Keratinocyte (primary cell): ENCODE measurements at regions not wholly inside any gene's neighbourhood (a gene's known extent, or its start where the extent isn't known, plus 50 kb on each side); places are given as distances from the start of the nearest gene placed in this dataset.

ENCODE experiments used
- DNase-seq: peaks from one replicate; pipeline ENCODE4 v3.0.0-alpha.2; 2011; ENCODE audit warnings: low read depth, missing footprints, low spot score
- FAIRE-seq: peaks from 2 replicates; lab custom pipeline; 2011; peaks lifted over from hg19 to GRCh38; lab: Jason Lieb, UNC
- H2AFZ ChIP-seq: 2 replicates; pipeline ENCODE4 v1.6.0; 2012; ENCODE audit warnings: low read length, control low read depth, inconsistent platforms; ENCODE audit not compliant: control insufficient read depth
- H3K27ac ChIP-seq: 2 replicates; pipeline ENCODE4 v1.5.1; 2011; ENCODE audit warnings: low read length; ENCODE audit not compliant: control insufficient read depth, insufficient read depth
- H3K27me3 ChIP-seq: 3 replicates; pipeline ENCODE4 v1.6.0; 2011; ENCODE audit warnings: low read length; ENCODE audit not compliant: control insufficient read depth, insufficient read depth; ENCODE audit errors: extremely low read depth
- H3K36me3 ChIP-seq, 2 experiments: 2 replicates in 1 of 2; 3 replicates in 1 of 2; pipeline ENCODE4 v1.5.1; 2011; ENCODE audit warnings: low read length in 2 of 2, mild to moderate bottlenecking in 1 of 2; ENCODE audit not compliant: control insufficient read depth in 2 of 2, insufficient read depth in 2 of 2; ENCODE audit errors: extremely low read depth in 1 of 2
- H3K4me1 ChIP-seq: 3 replicates; pipeline ENCODE4 v1.5.1; 2011; ENCODE audit warnings: low read length; ENCODE audit not compliant: control insufficient read depth, insufficient read depth; ENCODE audit errors: extremely low read depth
- H3K4me2 ChIP-seq: 3 replicates; pipeline ENCODE4 v1.6.0; 2011; ENCODE audit warnings: low read depth, low read length; ENCODE audit not compliant: control insufficient read depth, insufficient read depth; ENCODE audit errors: extremely low read depth
- H3K4me3 ChIP-seq, 3 experiments: fragments of 200-600 bp in 1 of 3; sonication (generic) in 1 of 3; 2 replicates in 2 of 3; 3 replicates in 1 of 3; pipeline ENCODE4 v1.5.1; 2011 to 2016; ENCODE audit warnings: low read length in 3 of 3, mild to moderate bottlenecking in 3 of 3, control low read depth in 2 of 3, inconsistent platforms in 1 of 3, low read depth in 1 of 3, mixed read lengths in 1 of 3, mixed run types in 1 of 3, moderate library complexity in 1 of 3; ENCODE audit not compliant: control insufficient read depth in 2 of 3, insufficient read depth in 2 of 3; ENCODE audit errors: extremely low read depth in 1 of 3
- H3K79me2 ChIP-seq: 2 replicates; pipeline ENCODE4 v1.6.0; 2012; ENCODE audit warnings: low read length; ENCODE audit not compliant: control insufficient read depth, insufficient read depth
- H3K9ac ChIP-seq: 3 replicates; pipeline ENCODE4 v1.6.0; 2011; ENCODE audit warnings: low read length; ENCODE audit not compliant: control insufficient read depth, insufficient read depth; ENCODE audit errors: extremely low read depth
- H3K9me1 ChIP-seq: 3 replicates; pipeline ENCODE4 v1.6.0; 2011; ENCODE audit warnings: low read length; ENCODE audit not compliant: control insufficient read depth, insufficient read depth; ENCODE audit errors: extremely low read depth
- H3K9me3 ChIP-seq: 2 replicates; pipeline ENCODE4 v1.5.1; 2012; ENCODE audit warnings: low read depth, low read length; ENCODE audit not compliant: control insufficient read depth
- H4K20me1 ChIP-seq: 3 replicates; pipeline ENCODE4 v1.6.0; 2011; ENCODE audit warnings: low read length; ENCODE audit not compliant: control insufficient read depth, insufficient read depth; ENCODE audit errors: extremely low read depth
- EZH2 ChIP-seq: IDR thresholded peaks from one replicate; pipeline ENCODE4 v1.6.1; 2012; ENCODE audit warnings: inconsistent platforms, mild to moderate bottlenecking, low read length, moderate library complexity
- dilution Hi-C: fragments of 300-500 bp; cut with MboI; formaldehyde crosslinking; loops from one replicate; pipeline ENCODE4 v1.7.0; 2020; ENCODE audit warnings: low sequenced_read_pairs; ENCODE audit not compliant: extremely low pct_ligation_motif_present
- TF ChIP-seq, protein P1 (sequence below), 3 experiments: IDR thresholded peaks in 1 of 3; conservative IDR thresholded peaks in 1 of 3; optimal IDR thresholded peaks in 1 of 3; 2 replicates in 2 of 3; 3 replicates in 1 of 3; pipeline versions ENCODE3 to v1.5.1; 2011; ENCODE audit warnings: low read length in 3 of 3, mild to moderate bottlenecking in 3 of 3, moderate library complexity in 2 of 3, control low read depth in 1 of 3, inconsistent platforms in 1 of 3; ENCODE audit not compliant: insufficient read depth in 2 of 3; ENCODE audit errors: extremely low read depth in 1 of 3

DNA sequence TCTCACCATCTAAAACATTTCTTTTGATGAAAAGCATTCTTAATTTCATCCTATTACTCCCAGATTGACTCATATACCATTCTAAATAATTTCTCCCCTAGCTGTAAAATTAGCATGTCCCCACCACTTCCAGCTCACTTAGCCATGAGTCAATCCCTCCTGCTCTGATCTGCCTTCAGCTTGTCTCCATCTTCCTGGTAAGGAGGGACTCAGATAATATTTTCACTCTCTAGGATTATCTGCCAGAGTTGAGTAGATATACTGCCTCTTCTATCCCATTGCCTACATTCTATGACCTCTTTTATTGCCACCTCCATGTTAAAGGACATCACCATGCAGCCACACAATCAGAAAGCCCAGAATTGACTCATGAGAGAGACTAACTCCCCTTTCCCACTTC is 348.8 kb upstream of the POU3F2 start:
- no peak overlapping the region for H3K4me3 ChIP-seq
- no peaks in the 10 kb centered on the region for H3K9me1 ChIP-seq
- H2AFZ ChIP-seq, result no peak overlapping the region
- H3K27me3 ChIP-seq, result no peaks in the 10 kb centered on the region
- H3K27ac ChIP-seq, result no peak overlapping the region
- H3K4me2 ChIP-seq, result no peak overlapping the region
- dilution Hi-C loops, result no loop called here
- H3K79me2 ChIP-seq, result no peaks in the 10 kb centered on the region
- no peaks in the 10 kb centered on the region for H3K4me1 ChIP-seq
- FAIRE-seq (no peak), DNase-seq (no peak)
- H3K9me3 ChIP-seq, result no peaks in the 10 kb centered on the region
- H3K9ac ChIP-seq, result no peak overlapping the region
- no peaks in the 10 kb centered on the region for H3K36me3 ChIP-seq
- H4K20me1 ChIP-seq, result no peaks in the 10 kb centered on the region
- TF ChIP-seq, protein P1, sequence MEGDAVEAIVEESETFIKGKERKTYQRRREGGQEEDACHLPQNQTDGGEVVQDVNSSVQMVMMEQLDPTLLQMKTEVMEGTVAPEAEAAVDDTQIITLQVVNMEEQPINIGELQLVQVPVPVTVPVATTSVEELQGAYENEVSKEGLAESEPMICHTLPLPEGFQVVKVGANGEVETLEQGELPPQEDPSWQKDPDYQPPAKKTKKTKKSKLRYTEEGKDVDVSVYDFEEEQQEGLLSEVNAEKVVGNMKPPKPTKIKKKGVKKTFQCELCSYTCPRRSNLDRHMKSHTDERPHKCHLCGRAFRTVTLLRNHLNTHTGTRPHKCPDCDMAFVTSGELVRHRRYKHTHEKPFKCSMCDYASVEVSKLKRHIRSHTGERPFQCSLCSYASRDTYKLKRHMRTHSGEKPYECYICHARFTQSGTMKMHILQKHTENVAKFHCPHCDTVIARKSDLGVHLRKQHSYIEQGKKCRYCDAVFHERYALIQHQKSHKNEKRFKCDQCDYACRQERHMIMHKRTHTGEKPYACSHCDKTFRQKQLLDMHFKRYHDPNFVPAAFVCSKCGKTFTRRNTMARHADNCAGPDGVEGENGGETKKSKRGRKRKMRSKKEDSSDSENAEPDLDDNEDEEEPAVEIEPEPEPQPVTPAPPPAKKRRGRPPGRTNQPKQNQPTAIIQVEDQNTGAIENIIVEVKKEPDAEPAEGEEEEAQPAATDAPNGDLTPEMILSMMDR (optimal IDR thresholded peaks at IDR 0.05 in 1 of 3, IDR thresholded peaks at IDR 0.05 in 1 of 3, conservative IDR thresholded peaks at IDR 0.05 in 1 of 3; ENCODE audit: extremely low read depth in 1 of 3, insufficient read depth in 2 of 3, low read length in 3 of 3), result no peak
- TF ChIP-seq EZH2, result no peak

DNA sequence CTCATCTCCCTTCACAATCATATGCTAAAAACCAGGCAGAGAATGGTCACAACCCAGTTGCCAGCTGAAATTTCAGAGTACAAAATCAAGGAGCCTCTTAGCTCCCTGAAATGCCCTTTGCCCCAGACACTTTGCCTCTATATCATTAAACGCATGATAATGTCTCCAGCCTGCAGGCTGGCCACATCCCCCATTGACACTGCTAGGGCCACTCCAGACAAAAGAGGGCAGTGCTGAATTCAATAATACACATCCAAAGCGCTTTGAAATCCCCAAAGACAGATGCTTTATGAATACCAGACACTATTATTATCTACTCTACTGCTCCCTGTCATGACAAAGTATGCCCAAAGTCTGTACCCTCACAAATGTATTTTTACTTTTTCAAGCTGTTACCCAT is 348.3 kb upstream of the POU3F2 start:
- Histone ChIP-seq H3K36me3 (no peaks in the 10 kb centered on the region), H3K4me3 (no peak overlapping the region), H3K27ac (no peak overlapping the region), H3K9ac (no peak overlapping the region), H3K27me3 (no peaks in the 10 kb centered on the region), H3K79me2 (no peaks in the 10 kb centered on the region), H3K9me1 (no peaks in the 10 kb centered on the region), H3K4me1 (no peaks in the 10 kb centered on the region), H3K9me3 (no peaks in the 10 kb centered on the region), H3K4me2 (no peak overlapping the region), H4K20me1 (no peaks in the 10 kb centered on the region), H2AFZ (no peak overlapping the region)
- DNase-seq (no peak), FAIRE-seq (no peak)
- dilution Hi-C loops, result no loop called here
- TF ChIP-seq EZH2, result no peak
- TF ChIP-seq, protein P1 (optimal IDR thresholded peaks at IDR 0.05 in 1 of 3, IDR thresholded peaks at IDR 0.05 in 1 of 3, conservative IDR thresholded peaks at IDR 0.05 in 1 of 3; ENCODE audit: extremely low read depth in 1 of 3, insufficient read depth in 2 of 3, low read length in 3 of 3), result no peak
